HEK293 (cell line): ENCODE measurements at regions not wholly inside any gene's neighbourhood (a gene's known extent, or its start where the extent isn't known, plus 50 kb on each side); places are given as distances from the start of the nearest gene placed in this dataset.
A peak's percentile ranks its signal among the peaks of the same experiment; 100 is the strongest.

ENCODE experiments used
- CTCF ChIA-PET: fragments of 350-600 bp; formaldehyde crosslinking; extraction: SDS; loops from one replicate; lab custom pipeline; 2021; ENCODE audit warnings: antibody characterized with exemption; lab: Yijun Ruan, JAX
- POLR2A ChIA-PET: fragments of 300-600 bp; formaldehyde crosslinking; extraction: SDS; loops from one replicate; lab custom pipeline; 2020; ENCODE audit warnings: antibody characterized with exemption, inconsistent platforms; lab: Yijun Ruan, JAX
- H3K27ac ChIP-seq: fragments of 200-500 bp; sonication (Bioruptor generic); 2 replicates; pipeline ENCODE4 v1.5.1; 2014; ENCODE audit warnings: low read depth, low read length, control low read depth, inconsistent platforms; ENCODE audit errors: extremely low read depth
- H3K36me3 ChIP-seq, 2 experiments: fragments of 200-500 bp in 1 of 2; sonication (Bioruptor generic) in 1 of 2; 1 replicate in 1 of 2; 2 replicates in 1 of 2; pipeline ENCODE4 v1.5.1; 2014 to 2017; ENCODE audit warnings: inconsistent platforms in 2 of 2, low read length in 2 of 2; ENCODE audit not compliant: control insufficient read depth in 2 of 2, insufficient read depth in 1 of 2
- H3K4me1 ChIP-seq: fragments of 200-500 bp; sonication (Bioruptor generic); 2 replicates; pipeline ENCODE4 v1.5.1; 2014; ENCODE audit warnings: mild to moderate bottlenecking, low read length, inconsistent platforms; ENCODE audit not compliant: control insufficient read depth, insufficient read depth
- H3K4me3 ChIP-seq: 2 replicates; pipeline ENCODE4 v1.5.1; 2011; ENCODE audit warnings: low read depth, mild to moderate bottlenecking, control low read depth, low read length, moderate library complexity
- H3K9me3 ChIP-seq: fragments of 200-500 bp; sonication (Bioruptor generic); 2 replicates; pipeline ENCODE4 v1.5.1; 2014; ENCODE audit warnings: low read depth, low read length, inconsistent platforms; ENCODE audit not compliant: control insufficient read depth, insufficient read depth
- BCL11A ChIP-seq: fragments of 450-650 bp; formaldehyde crosslinking; IDR thresholded peaks from 2 replicates; pipeline ENCODE4 v1.5.1; 2016; ENCODE audit warnings: low read depth, missing biosample characterization, missing genetic modification characterization
- BCL11B ChIP-seq: fragments of 450-650 bp; formaldehyde crosslinking; IDR thresholded peaks from 2 replicates; pipeline ENCODE4 v1.5.1; 2016; ENCODE audit warnings: low read depth, missing biosample characterization, missing genetic modification characterization
- KLF8 ChIP-seq: fragments of 450-650 bp; formaldehyde crosslinking; IDR thresholded peaks from 2 replicates; pipeline ENCODE4 v1.5.1; 2016; ENCODE audit warnings: missing biosample characterization, missing genetic modification characterization
- OSR2 ChIP-seq: fragments of 450-650 bp; formaldehyde crosslinking; IDR thresholded peaks from 2 replicates; pipeline ENCODE4 v1.5.1; 2016; ENCODE audit warnings: missing biosample characterization, missing genetic modification characterization
- SCRT1 ChIP-seq: fragments of 450-650 bp; formaldehyde crosslinking; IDR thresholded peaks from 2 replicates; pipeline ENCODE4 v1.5.1; 2016; ENCODE audit warnings: missing biosample characterization, missing genetic modification characterization, borderline replicate concordance
- SP3 ChIP-seq: fragments of 450-650 bp; formaldehyde crosslinking; IDR thresholded peaks from 2 replicates; pipeline ENCODE4 v1.5.1; 2016; ENCODE audit warnings: missing biosample characterization, missing genetic modification characterization
- WT1 ChIP-seq: fragments of 450-650 bp; formaldehyde crosslinking; IDR thresholded peaks from 2 replicates; pipeline ENCODE4 v1.5.1; 2016; ENCODE audit warnings: missing biosample characterization, missing genetic modification characterization
- ZBTB20 ChIP-seq: fragments of 450-650 bp; formaldehyde crosslinking; IDR thresholded peaks from 2 replicates; pipeline ENCODE4 v1.5.1; 2016; ENCODE audit warnings: missing biosample characterization, missing genetic modification characterization
- ZBTB48 ChIP-seq: fragments of 450-650 bp; formaldehyde crosslinking; IDR thresholded peaks from 2 replicates; pipeline ENCODE4 v1.5.1; 2016; ENCODE audit warnings: missing biosample characterization, missing genetic modification characterization
- ZBTB8A ChIP-seq: fragments of 450-650 bp; formaldehyde crosslinking; IDR thresholded peaks from 2 replicates; pipeline ENCODE4 v1.5.1; 2016; ENCODE audit warnings: missing biosample characterization, missing genetic modification characterization
- ZIC2 ChIP-seq: fragments of 450-650 bp; formaldehyde crosslinking; IDR thresholded peaks from 2 replicates; pipeline ENCODE4 v1.5.1; 2016; ENCODE audit warnings: missing biosample characterization, missing genetic modification characterization
- ZNF114 ChIP-seq: fragments of 450-650 bp; formaldehyde crosslinking; IDR thresholded peaks from 2 replicates; pipeline ENCODE4 v1.5.0; 2017; ENCODE audit warnings: missing biosample characterization, missing genetic modification characterization
- ZNF214 ChIP-seq: fragments of 450-650 bp; formaldehyde crosslinking; IDR thresholded peaks from 2 replicates; pipeline ENCODE4 v1.5.1; 2017; ENCODE audit warnings: missing biosample characterization, mild to moderate bottlenecking, missing genetic modification characterization, borderline replicate concordance
- ZNF223 ChIP-seq: fragments of 450-650 bp; formaldehyde crosslinking; IDR thresholded peaks from 2 replicates; pipeline ENCODE4 v1.5.1; 2016; ENCODE audit warnings: missing biosample characterization, missing genetic modification characterization
- ZNF341 ChIP-seq: fragments of 450-650 bp; formaldehyde crosslinking; IDR thresholded peaks from 2 replicates; pipeline ENCODE4; 2016; ENCODE audit warnings: low read depth, missing biosample characterization, missing genetic modification characterization
- ZNF404 ChIP-seq: fragments of 450-650 bp; formaldehyde crosslinking; IDR thresholded peaks from 2 replicates; pipeline ENCODE4 v1.5.1; 2017; ENCODE audit warnings: missing biosample characterization, missing genetic modification characterization
- ZNF585B ChIP-seq: fragments of 450-650 bp; formaldehyde crosslinking; IDR thresholded peaks from 2 replicates; pipeline ENCODE4 v1.5.1; 2016; ENCODE audit warnings: missing biosample characterization, missing genetic modification characterization
- ZNF610 ChIP-seq: fragments of 450-650 bp; formaldehyde crosslinking; IDR thresholded peaks from 2 replicates; pipeline ENCODE4 v1.5.1; 2016; ENCODE audit warnings: missing biosample characterization, missing genetic modification characterization, borderline replicate concordance
- ZNF626 ChIP-seq: fragments of 450-650 bp; sonication (Bioruptor Pico); formaldehyde crosslinking; IDR thresholded peaks from 2 replicates; pipeline ENCODE4 v1.5.1; 2018; ENCODE audit warnings: missing biosample characterization, missing genetic modification characterization, inconsistent platforms
- ZNF701 ChIP-seq: fragments of 450-650 bp; formaldehyde crosslinking; IDR thresholded peaks from 2 replicates; pipeline ENCODE4 v1.5.1; 2016; ENCODE audit warnings: missing biosample characterization, missing genetic modification characterization
- ZSCAN16 ChIP-seq: fragments of 450-650 bp; formaldehyde crosslinking; IDR thresholded peaks from 2 replicates; pipeline ENCODE4 v1.5.1; 2016; ENCODE audit warnings: missing biosample characterization, missing genetic modification characterization
- TF ChIP-seq, protein P1 (sequence below): fragments of 450-650 bp; formaldehyde crosslinking; IDR thresholded peaks from 2 replicates; pipeline ENCODE4 v1.5.1; 2017; ENCODE audit warnings: missing biosample characterization, missing genetic modification characterization
- TF ChIP-seq, protein P2 (sequence below): fragments of 450-650 bp; formaldehyde crosslinking; IDR thresholded peaks from 2 replicates; pipeline ENCODE4; 2016; ENCODE audit warnings: missing biosample characterization, missing genetic modification characterization
- TF ChIP-seq, protein P3 (sequence below): fragments of 450-650 bp; formaldehyde crosslinking; IDR thresholded peaks from 2 replicates; pipeline ENCODE4 v1.5.1; 2017; ENCODE audit warnings: missing biosample characterization, missing genetic modification characterization
- TF ChIP-seq, protein P4 (sequence below): fragments of 450-650 bp; formaldehyde crosslinking; IDR thresholded peaks from 2 replicates; pipeline ENCODE4 v1.5.1; 2016; ENCODE audit warnings: missing biosample characterization, missing genetic modification characterization

DNA sequence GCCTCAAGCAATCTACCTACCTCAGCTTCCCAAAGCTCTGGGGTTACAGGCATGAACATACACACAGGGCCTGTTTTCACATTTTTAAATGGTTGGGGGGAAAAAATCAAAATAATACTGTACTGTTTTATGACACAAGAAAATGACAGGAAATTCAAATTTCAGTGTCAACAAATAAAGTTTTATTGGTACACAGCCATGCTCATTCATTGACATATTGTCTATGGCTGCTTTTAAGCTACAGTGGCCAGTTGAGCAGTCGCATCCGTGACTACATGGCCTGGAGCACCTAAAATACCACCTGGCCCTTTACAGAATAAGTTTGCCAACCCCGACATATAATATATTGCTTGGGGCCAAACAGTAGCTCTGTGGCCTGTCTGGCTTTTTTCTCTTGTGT, 56.4 kb upstream of the GGTA1 start (continued):
- TF ChIP-seq, protein P1, sequence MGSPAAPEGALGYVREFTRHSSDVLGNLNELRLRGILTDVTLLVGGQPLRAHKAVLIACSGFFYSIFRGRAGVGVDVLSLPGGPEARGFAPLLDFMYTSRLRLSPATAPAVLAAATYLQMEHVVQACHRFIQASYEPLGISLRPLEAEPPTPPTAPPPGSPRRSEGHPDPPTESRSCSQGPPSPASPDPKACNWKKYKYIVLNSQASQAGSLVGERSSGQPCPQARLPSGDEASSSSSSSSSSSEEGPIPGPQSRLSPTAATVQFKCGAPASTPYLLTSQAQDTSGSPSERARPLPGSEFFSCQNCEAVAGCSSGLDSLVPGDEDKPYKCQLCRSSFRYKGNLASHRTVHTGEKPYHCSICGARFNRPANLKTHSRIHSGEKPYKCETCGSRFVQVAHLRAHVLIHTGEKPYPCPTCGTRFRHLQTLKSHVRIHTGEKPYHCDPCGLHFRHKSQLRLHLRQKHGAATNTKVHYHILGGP (tag by site-specific recombination): no peak

DNA sequence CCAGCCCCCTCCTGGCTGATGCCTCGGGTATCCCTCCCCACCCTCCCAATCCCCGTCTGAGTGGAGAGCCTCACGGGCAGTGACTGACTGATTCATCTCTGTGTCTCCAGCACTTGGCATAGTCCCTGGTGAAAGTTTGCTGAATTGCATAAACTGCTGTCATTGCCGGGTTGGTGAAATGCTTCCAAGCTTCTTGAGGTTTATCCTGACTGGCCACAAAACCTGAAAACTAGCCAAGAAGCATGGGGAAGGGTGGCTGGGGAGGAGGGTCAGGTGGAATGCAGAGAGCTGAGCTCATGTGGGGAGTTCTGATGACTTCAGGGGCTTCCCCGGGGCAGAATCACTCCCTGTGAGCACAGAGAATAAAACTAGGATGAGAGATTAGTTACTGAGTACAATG, 56.9 kb upstream of the GGTA1 start:
- no peaks in the 10 kb centered on the region for H3K36me3 ChIP-seq
- TF ChIP-seq SCRT1 (tag by site-specific recombination) (no peak), ZNF404 (tag by site-specific recombination) (no peak), ZNF701 (tag by site-specific recombination) (no peak), ZNF214 (no peak), ZNF585B (tag by site-specific recombination) (no peak), ZNF223 (tag by site-specific recombination) (no peak), SP3 (no peak), ZNF610 (tag by site-specific recombination) (no peak), BCL11B (tag by site-specific recombination) (no peak), ZNF626 (tag by site-specific recombination) (no peak), ZNF114 (tag by site-specific recombination) (no peak), BCL11A (tag by site-specific recombination) (no peak), OSR2 (tag by site-specific recombination) (no peak), ZBTB8A (no peak), ZSCAN16 (tag by site-specific recombination) (no peak)
- TF ChIP-seq, protein P2, sequence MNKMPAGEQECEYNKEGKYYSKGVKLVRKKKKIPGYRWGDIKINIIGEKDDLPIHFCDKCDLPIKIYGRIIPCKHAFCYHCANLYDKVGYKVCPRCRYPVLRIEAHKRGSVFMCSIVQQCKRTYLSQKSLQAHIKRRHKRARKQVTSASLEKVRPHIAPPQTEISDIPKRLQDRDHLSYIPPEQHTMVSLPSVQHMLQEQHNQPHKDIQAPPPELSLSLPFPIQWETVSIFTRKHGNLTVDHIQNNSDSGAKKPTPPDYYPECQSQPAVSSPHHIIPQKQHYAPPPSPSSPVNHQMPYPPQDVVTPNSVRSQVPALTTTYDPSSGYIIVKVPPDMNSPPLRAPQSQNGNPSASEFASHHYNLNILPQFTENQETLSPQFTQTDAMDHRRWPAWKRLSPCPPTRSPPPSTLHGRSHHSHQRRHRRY (tag by site-specific recombination): no peak
- TF ChIP-seq, protein P3, sequence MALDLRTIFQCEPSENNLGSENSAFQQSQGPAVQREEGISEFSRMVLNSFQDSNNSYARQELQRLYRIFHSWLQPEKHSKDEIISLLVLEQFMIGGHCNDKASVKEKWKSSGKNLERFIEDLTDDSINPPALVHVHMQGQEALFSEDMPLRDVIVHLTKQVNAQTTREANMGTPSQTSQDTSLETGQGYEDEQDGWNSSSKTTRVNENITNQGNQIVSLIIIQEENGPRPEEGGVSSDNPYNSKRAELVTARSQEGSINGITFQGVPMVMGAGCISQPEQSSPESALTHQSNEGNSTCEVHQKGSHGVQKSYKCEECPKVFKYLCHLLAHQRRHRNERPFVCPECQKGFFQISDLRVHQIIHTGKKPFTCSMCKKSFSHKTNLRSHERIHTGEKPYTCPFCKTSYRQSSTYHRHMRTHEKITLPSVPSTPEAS: no peak
- TF ChIP-seq, all 188 proteins: peak for 0
- no peaks in the 10 kb centered on the region for H3K9me3 ChIP-seq
- ChIA-PET POLR2A (no interaction called here), CTCF (interaction anchor here (0.6 to 2.9 kb wide), 8 partner anchors 11 to 566 kb away, joined by 3 to 12 read pairs (median 4); no protein-coding TSS in a partner anchor)
- no peak overlapping the region for H3K4me3 ChIP-seq
- H3K27ac ChIP-seq: no peak overlapping the region
- H3K4me1 ChIP-seq: peaks cover 2% of the 10 kb centered on the region; the same call in 1 of the 2 replicates

DNA sequence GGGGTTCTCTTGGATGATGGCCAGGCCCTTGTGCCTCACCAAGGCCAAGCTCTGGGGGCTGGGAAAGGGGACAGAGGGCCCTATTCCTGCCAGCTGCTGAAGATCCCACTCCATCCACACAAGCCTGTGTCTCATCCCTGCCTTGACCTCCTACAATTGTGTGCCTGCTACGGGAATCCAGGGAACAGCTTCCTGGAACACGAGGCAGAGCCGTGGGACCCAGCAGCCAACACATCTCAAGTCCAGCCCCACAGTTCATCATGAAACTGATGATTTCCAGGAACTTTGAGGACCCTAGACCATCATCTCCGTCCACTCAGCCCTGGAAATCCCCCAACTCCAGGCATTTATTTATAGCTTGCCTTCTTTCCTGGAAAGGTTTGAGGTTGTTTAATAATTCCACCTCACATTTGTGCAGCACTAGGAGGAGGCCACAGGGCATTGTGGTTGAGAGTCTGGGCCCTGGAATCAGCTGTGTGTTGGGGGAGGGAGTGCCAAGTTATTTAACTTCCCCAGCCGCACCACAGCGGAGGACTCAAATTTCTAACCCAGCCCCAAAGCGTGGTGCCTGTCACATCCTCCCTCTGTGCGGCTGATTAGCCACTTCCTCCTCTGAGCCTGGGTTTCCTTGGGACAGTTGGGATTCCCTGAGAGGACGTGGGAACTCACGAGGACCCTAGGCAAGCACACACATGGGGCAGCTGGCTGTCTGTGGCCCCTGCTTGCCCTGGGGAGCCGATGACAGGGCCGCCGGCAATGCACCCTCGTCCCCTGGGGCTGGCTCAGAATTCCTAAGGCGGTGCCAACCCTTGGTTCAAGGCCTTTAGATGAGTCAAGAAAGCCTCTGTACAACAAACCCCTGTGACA, 58.2 kb upstream of the GGTA1 start:
- H3K4me3 ChIP-seq: no peak overlapping the region
- no peaks in the 10 kb centered on the region for H3K36me3 ChIP-seq
- CTCF ChIA-PET: interaction anchor here (0.6 to 2.9 kb wide), 9 partner anchors 9 to 271 kb away, joined by 3 to 12 read pairs (median 4); no protein-coding TSS in a partner anchor
- H3K27ac ChIP-seq: no peak overlapping the region; the same call in 1 of the 2 replicates
- H3K9me3 ChIP-seq: no peaks in the 10 kb centered on the region
- POLR2A ChIA-PET: interaction anchor here (0.9 kb wide), 1 partner anchor 12 kb away, joined by 3 read pairs; no protein-coding TSS in a partner anchor
- peaks cover 2% of the 10 kb centered on the region; the same call in 1 of the 2 replicates for H3K4me1 ChIP-seq
- TF ChIP-seq ZNF341 (peak; percentile 36; the same call in 1 of the 2 replicates), KLF8 (no peak), ZBTB20 (tag by site-specific recombination) (peak; percentile 89), ZIC2 (tag by site-specific recombination) (peak; percentile 30; the same call in 1 of the 2 replicates), ZBTB48 (tag by site-specific recombination) (0 out of 2 replicates have a peak, but pooled peaks have one; percentile 17), WT1 (tag by site-specific recombination) (0 out of 2 replicates have a peak, but pooled peaks have one; percentile 15)
- TF ChIP-seq, protein P4, sequence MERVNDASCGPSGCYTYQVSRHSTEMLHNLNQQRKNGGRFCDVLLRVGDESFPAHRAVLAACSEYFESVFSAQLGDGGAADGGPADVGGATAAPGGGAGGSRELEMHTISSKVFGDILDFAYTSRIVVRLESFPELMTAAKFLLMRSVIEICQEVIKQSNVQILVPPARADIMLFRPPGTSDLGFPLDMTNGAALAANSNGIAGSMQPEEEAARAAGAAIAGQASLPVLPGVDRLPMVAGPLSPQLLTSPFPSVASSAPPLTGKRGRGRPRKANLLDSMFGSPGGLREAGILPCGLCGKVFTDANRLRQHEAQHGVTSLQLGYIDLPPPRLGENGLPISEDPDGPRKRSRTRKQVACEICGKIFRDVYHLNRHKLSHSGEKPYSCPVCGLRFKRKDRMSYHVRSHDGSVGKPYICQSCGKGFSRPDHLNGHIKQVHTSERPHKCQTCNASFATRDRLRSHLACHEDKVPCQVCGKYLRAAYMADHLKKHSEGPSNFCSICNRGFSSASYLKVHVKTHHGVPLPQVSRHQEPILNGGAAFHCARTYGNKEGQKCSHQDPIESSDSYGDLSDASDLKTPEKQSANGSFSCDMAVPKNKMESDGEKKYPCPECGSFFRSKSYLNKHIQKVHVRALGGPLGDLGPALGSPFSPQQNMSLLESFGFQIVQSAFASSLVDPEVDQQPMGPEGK (tag by site-specific recombination): peak; percentile 44
